ENCODE measurements at regions not wholly inside any gene's neighbourhood (a gene's known extent, or its start where the extent isn't known, plus 50 kb on each side); places are given as distances from the start of the nearest gene placed in this dataset.

- Histone ChIP-seq H3K4me2 (ENCODE audit: insufficient read depth in 1 of 2, low read depth in 2 of 2, low read length in 2 of 2) (no peak overlapping the region), H3K27ac (ENCODE audit: low read depth, low read length) (no peak overlapping the region), H3K9ac (replicated peaks in 1 of 4; ENCODE audit: extremely low read depth in 1 of 4, low read depth in 3 of 4, low read length in 3 of 4) (no peak overlapping the region), H2BK12ac (ENCODE audit: low read depth, low read length) (no peak overlapping the region), H2AK5ac (ENCODE audit: low read depth, low read length) (no peak overlapping the region), H2BK15ac (ENCODE audit: low read length) (no peak overlapping the region), H3K23ac (ENCODE audit: insufficient read length) (no peak overlapping the region), H3K4me3 (ENCODE audit: extremely low read depth in 1 of 4, insufficient read depth in 2 of 4, low read depth in 3 of 4, low read length in 4 of 4) (no peak overlapping the region), H4K8ac (ENCODE audit: extremely low read depth, insufficient read depth, low read length) (no peak overlapping the region), H2BK120ac (replicated peaks; ENCODE audit: low read depth, low read length) (no peak overlapping the region), H2AFZ (ENCODE audit: low read length) (no peak overlapping the region), H3K79me2 (ENCODE audit: control insufficient read depth in 1 of 2, insufficient read depth in 2 of 2, low read length in 2 of 2) (no peaks in the 10 kb centered on the region), H3K18ac (ENCODE audit: extremely low read depth, low read length) (no peak overlapping the region), H3K27me3 (replicated peaks in 1 of 4; ENCODE audit: control insufficient read depth in 3 of 4, extremely low read depth in 1 of 4, insufficient read depth in 3 of 4, low read length in 3 of 4) (no peaks in the 10 kb centered on the region), H3K4me1 (replicated peaks in 1 of 4; ENCODE audit: control insufficient read depth in 3 of 4, insufficient read depth in 4 of 4, low read length in 3 of 4) (no peaks in the 10 kb centered on the region; a peak in 3 of 7 replicates), H3K9me3 (ENCODE audit: insufficient read depth in 2 of 2, low read depth in 1 of 2, low read length in 1 of 2) (no peaks in the 10 kb centered on the region), H3K79me1 (ENCODE audit: low read depth, low read length) (no peaks in the 10 kb centered on the region), H3K23me2 (ENCODE audit: low read depth, low read length) (no peaks in the 10 kb centered on the region), H2BK20ac (ENCODE audit: low read length) (no peak overlapping the region), H3K36me3 (ENCODE audit: control insufficient read depth in 2 of 4, insufficient read depth in 4 of 4, low read length in 3 of 4) (no peaks in the 10 kb centered on the region), H2BK5ac (ENCODE audit: low read depth, low read length) (no peak overlapping the region), H3K14ac (ENCODE audit: insufficient read length) (no peak overlapping the region), H4K20me1 (replicated peaks in 1 of 2; ENCODE audit: control insufficient read depth in 1 of 2, insufficient read depth in 2 of 2, low read length in 2 of 2) (no peaks in the 10 kb centered on the region), H4K5ac (ENCODE audit: insufficient read length, low read depth, low read length) (no peak overlapping the region), H3K56ac (replicated peaks; ENCODE audit: insufficient read length, low read depth, low read length) (no peak overlapping the region), H4K91ac (replicated peaks; ENCODE audit: insufficient read length, low read length) (no peak overlapping the region), H3K4ac (replicated peaks; ENCODE audit: insufficient read length, low read depth, low read length) (no peak overlapping the region)
- DNase-seq (ENCODE audit: low read depth in 1 of 2, low spot score in 2 of 2) (no peak), FAIRE-seq (no peak)
- ChIA-PET CTCF (ENCODE audit: partially characterized antibody) (interaction anchor here (0.7 to 4.8 kb wide), 9 partner anchors 9 to 500 kb away, joined by 3 to 27 read pairs (median 4); no protein-coding TSS in a partner anchor), POLR2A (ENCODE audit: partially characterized antibody) (no interaction called here)
- 90% methylated on average over 5 of the region's 5 CpGs; no CpG with 5 or more reads in 1 of the 2 experiments for WGBS, 2 experiments (ENCODE audit: extremely low coverage in 1 of 2, insufficient coverage in 1 of 2, insufficient read length in 1 of 2, insufficient replicate concordance in 2 of 2, low coverage in 1 of 2, low lambda C conversion rate in 2 of 2, missing lambda C conversion rate in 1 of 2)
- no peak for TF ChIP-seq HDAC2 (IDR thresholded peaks at IDR 0.05; ENCODE audit: borderline replicate concordance in 1 of 2, low read depth in 2 of 2, low read length in 2 of 2)
- TF ChIP-seq MAX (IDR thresholded peaks at IDR 0.05) = no peak
- TF ChIP-seq HDAC6 (IDR thresholded peaks at IDR 0.05; ENCODE audit: low read depth, low read length) = no peak
- no peak for TF ChIP-seq TCF12 (IDR thresholded peaks at IDR 0.05; ENCODE audit: low read depth, low read length)
- no peak for TF ChIP-seq SP2 (IDR thresholded peaks at IDR 0.05; ENCODE audit: low read length)
- no peak for TF ChIP-seq SIN3A (conservative IDR thresholded peaks at IDR 0.05 in 1 of 2, IDR thresholded peaks at IDR 0.05 in 1 of 2; ENCODE audit: low read depth in 1 of 2, low read length in 2 of 2)
- no peak for TF ChIP-seq BCL11A (IDR thresholded peaks at IDR 0.05; ENCODE audit: low read depth in 2 of 2, low read length in 2 of 2)
- TF ChIP-seq PHF8 (conservative IDR thresholded peaks at IDR 0.05; ENCODE audit: low read depth, low read length) = no peak
- TF ChIP-seq ATF2 (IDR thresholded peaks at IDR 0.05; ENCODE audit: low read length) = no peak
- no peak for TF ChIP-seq USF2 (IDR thresholded peaks at IDR 0.05; ENCODE audit: low read length)
Measured at GRCh38 chr18:57984490-57985115, 59.4 kb upstream of the NEDD4L start.
